ENCODE measurements at regions not wholly inside any gene's neighbourhood (a gene's known extent, or its start where the extent isn't known, plus 50 kb on each side); places are given as distances from the start of the nearest gene placed in this dataset.

GRCh38 chr1:244352156-244352830 lies 99.4 kb downstream of the ADSS2 start:
- FAIRE-seq = no peak

DNA sequence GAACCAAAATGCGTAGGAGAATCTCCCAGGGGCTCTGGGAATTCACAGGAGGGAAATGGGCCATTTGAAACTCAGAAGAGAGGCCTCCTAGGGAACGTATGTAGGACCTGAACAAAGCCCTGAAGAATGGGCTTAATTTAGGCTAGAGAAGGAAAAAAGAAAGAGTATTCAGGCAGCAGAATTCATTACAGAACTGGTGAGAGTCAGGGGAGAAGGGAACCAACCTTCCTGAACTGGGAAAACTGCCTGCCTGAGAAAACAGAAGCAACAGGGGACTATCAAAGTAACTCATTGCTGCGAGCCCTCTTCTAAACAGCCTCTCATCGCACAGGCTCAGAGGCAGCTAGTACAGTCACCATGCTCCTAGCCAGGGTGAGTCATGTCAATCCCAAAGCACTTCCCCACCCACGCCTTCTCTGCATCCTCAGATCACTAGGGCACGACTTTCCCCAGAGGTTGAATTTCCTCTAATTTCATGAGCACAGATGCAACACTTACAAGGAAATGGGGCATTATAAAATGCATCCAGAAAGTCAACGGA lies 98.1 kb downstream of the ADSS2 start:
- no peak for FAIRE-seq

DNA sequence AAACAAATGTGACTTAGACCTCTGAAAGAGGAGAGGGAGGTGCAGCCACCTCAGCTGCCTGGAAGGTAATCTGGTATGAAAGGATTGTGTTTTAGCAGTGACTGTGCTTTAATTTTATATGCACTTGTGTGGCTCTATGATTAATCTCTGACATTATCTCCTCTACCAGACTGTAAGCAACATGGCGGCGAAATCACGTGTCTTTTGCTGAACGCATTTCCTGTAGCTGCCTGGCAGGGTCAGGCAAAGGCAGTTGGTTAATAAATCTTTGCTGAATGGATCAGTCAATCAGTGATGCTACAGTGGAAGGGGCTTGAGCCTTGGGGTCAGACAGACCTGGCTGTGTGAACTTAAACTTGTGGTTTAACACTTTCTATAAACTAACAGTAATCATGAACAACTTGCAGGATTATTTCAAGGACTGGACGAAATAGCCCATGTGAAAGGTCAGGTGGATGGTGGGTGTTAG lies 96.9 kb downstream of the ADSS2 start:
- FAIRE-seq = no peak

- FAIRE-seq = no peak
Measured at GRCh38 chr1:244356376-244356775, 95.3 kb downstream of the ADSS2 start.
